ENCODE measurements at regions not wholly inside any gene's neighbourhood (a gene's known extent, or its start where the extent isn't known, plus 50 kb on each side); places are given as distances from the start of the nearest gene placed in this dataset.

DNA sequence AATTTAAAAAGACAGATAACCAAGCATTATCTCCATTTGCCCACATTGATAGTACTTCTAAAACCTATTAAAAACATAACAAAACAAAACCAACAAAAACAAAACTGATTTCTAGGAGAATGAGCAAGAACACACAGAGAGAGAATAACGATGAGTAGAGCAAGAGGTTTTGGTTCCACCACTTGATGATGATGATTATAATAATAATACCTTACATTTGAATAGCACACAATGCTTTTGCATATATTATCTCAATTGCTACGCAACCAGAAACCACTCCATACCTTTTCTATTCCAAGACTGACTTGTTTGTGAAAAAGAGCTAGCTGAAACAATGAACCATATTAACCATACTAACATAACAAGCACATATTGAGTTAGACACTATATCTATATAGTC, 1090.9 kb downstream of the SH3BGRL start:
- intact Hi-C loops (cut with DNase I; ENCODE audit: low total_unique reads) = no loop called here
- 53 to 76% methylated on average over 2 of the region's 2 CpGs for WGBS, 2 donors
- no peak overlapping the region for H3K4me3 ChIP-seq (ENCODE audit: low read depth, poor library complexity, severe bottlenecking)
- no peak for TF ChIP-seq POLR2A (IDR thresholded peaks at IDR 0.05)
- DNase-seq (ENCODE audit: low spot score in 2 of 2) = no peak

DNA sequence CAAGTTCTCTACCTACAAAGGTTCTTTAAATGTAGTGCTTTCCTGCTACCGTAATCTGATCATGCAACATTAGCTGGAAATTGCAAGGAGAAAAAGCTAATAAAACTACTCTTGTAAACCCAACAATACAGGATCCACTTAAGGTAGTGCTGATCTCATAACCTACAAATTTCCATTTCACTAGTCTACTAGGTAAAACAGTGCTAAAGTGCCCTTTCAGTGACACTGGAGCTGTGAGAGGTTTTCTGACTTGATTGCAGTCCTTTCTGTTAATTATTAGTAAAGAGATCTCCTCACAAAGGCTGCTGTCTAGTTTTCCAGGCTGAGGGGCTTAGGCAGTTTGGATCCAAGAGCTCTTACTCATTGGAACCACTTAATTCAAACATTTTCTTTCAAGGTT, 1118.7 kb downstream of the SH3BGRL start:
- WGBS, 2 donors = 78 to 91% methylated on average over 1 of the region's 1 CpG
- no peak for DNase-seq (ENCODE audit: low spot score in 2 of 2)
- intact Hi-C loops (cut with DNase I; ENCODE audit: low total_unique reads) = no loop called here
- H3K4me3 ChIP-seq (ENCODE audit: low read depth, poor library complexity, severe bottlenecking) = no peak overlapping the region
- TF ChIP-seq, protein P1, sequence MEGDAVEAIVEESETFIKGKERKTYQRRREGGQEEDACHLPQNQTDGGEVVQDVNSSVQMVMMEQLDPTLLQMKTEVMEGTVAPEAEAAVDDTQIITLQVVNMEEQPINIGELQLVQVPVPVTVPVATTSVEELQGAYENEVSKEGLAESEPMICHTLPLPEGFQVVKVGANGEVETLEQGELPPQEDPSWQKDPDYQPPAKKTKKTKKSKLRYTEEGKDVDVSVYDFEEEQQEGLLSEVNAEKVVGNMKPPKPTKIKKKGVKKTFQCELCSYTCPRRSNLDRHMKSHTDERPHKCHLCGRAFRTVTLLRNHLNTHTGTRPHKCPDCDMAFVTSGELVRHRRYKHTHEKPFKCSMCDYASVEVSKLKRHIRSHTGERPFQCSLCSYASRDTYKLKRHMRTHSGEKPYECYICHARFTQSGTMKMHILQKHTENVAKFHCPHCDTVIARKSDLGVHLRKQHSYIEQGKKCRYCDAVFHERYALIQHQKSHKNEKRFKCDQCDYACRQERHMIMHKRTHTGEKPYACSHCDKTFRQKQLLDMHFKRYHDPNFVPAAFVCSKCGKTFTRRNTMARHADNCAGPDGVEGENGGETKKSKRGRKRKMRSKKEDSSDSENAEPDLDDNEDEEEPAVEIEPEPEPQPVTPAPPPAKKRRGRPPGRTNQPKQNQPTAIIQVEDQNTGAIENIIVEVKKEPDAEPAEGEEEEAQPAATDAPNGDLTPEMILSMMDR (IDR thresholded peaks at IDR 0.05) = no peak
- TF ChIP-seq POLR2A (IDR thresholded peaks at IDR 0.05) = no peak

DNA sequence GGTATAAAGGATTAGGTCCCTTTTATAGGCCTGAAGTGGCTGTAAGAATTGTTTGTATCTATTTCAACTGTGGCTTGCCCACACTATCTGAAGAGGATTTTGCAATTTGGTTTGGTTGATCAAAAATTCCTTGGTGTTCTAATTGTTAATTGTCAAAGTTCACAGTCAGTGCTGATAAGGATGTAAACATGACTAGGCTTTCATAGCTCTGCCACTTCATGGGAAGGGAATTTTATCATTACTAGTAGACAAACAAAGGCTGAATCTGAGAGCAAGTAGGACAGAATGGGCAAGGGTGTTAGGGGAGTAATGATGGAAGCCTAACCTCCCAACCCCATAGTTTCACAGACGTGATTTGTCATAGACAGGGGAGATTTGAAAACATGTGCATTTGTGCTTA, 1131.7 kb downstream of the SH3BGRL start:
- 57 to 83% methylated on average over 1 of the region's 1 CpG for WGBS, 2 donors
- H3K4me3 ChIP-seq (ENCODE audit: low read depth, poor library complexity, severe bottlenecking) = no peak overlapping the region
- intact Hi-C loops (cut with DNase I; ENCODE audit: low total_unique reads) = no loop called here
- no peak for DNase-seq (ENCODE audit: low spot score in 2 of 2)
- no peak for TF ChIP-seq POLR2A (IDR thresholded peaks at IDR 0.05)
- TF ChIP-seq, protein P1 (IDR thresholded peaks at IDR 0.05) = no peak

DNA sequence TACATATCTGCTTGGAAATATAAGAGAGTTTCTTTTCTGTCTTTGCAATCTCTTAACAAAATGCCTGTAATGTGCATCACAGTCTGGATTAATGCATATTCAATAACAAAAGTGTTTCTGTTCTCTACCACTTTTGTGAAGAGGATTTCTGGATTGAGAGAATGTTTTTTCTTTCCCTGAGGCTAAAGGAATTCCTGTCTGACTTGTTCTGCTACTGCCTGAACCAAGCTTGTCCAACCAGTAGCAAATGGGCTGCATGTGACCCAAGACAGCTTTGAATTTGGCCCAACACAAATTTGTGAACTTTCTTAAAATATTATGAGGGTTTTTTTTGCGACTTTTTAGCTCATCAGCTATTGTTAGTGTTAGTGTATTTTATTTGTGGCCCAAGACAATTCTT, 1133.9 kb downstream of the SH3BGRL start:
- intact Hi-C loops (cut with DNase I; ENCODE audit: low total_unique reads) = no loop called here
- no peak for DNase-seq (ENCODE audit: low spot score in 2 of 2)
- TF ChIP-seq, protein P1 (IDR thresholded peaks at IDR 0.05) = no peak
- no peak for TF ChIP-seq POLR2A (IDR thresholded peaks at IDR 0.05)
- WGBS, 2 donors = 33 to 39% methylated on average over 1 of the region's 1 CpG
- no peak overlapping the region for H3K4me3 ChIP-seq (ENCODE audit: low read depth, poor library complexity, severe bottlenecking)

DNA sequence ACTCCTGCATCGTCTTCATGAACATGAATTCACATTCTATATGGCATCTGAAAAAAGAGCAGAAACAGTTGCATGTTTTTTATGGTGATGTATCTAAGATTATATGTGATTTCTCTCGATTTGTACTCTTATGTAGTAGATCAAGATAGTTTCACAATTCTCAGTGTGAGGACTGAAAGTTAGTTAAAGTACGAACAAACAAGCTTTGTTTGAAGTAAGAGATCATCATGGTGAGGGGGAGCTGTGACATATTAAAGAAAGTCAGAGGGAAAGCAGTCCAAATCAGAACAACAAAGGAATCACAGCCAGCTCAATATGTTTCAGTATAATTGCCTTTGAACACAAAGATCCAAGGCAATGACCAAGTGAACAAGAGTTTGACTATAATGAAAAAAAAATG, 1140.6 kb downstream of the SH3BGRL start:
- H3K4me3 ChIP-seq (ENCODE audit: low read depth, poor library complexity, severe bottlenecking) = no peak overlapping the region
- TF ChIP-seq, protein P1 (IDR thresholded peaks at IDR 0.05) = no peak
- intact Hi-C loops (cut with DNase I; ENCODE audit: low total_unique reads) = no loop called here
- no peak for DNase-seq (ENCODE audit: low spot score in 2 of 2)
- WGBS, 2 donors = 52 to 62% methylated on average over 3 of the region's 3 CpGs

DNA sequence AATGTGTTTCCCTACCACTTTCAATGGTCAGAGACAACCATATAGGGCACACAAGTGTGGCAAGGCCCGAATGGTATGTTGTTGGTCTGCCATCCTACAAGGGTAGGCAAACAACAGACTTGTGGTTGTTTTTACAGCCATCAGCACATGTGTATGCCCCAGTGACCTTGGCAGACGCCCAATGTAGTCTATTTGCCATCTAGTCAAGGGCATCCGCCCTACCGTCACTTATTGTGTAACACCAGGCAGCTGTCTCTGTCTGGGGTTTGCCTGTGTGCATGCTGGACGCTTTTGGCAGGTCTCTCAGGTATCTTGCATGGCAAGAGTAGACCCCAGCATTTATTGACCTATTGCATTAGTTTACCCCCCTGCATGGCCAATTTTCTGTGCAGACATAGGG, 1145.5 kb upstream of the POU3F4 start:
- no peak for DNase-seq (ENCODE audit: low spot score in 2 of 2)
- TF ChIP-seq POLR2A (IDR thresholded peaks at IDR 0.05) = no peak
- TF ChIP-seq, protein P1 (IDR thresholded peaks at IDR 0.05) = no peak
- intact Hi-C loops (cut with DNase I; ENCODE audit: low total_unique reads) = no loop called here
- WGBS, 2 donors = 44 to 83% methylated on average over 2 to 5 of the region's 5 CpGs
- no peak overlapping the region for H3K4me3 ChIP-seq (ENCODE audit: low read depth, poor library complexity, severe bottlenecking)

All from lower leg skin (tissue), 4 donors.